H1 (cell line): ENCODE measurements at regions not wholly inside any gene's neighbourhood (a gene's known extent, or its start where the extent isn't known, plus 50 kb on each side); places are given as distances from the start of the nearest gene placed in this dataset.

Source experiments
- CTCF ChIA-PET: fragments of 300-600 bp; sonication (Branson Sonifier 250); formaldehyde crosslinking; loops from one replicate; lab custom pipeline; 2021; ENCODE audit not compliant: partially characterized antibody; lab: Charles Lee
- POLR2A ChIA-PET: fragments of 300-600 bp; sonication (Branson Sonifier 250); formaldehyde crosslinking; loops from one replicate; lab custom pipeline; 2021; ENCODE audit warnings: inconsistent platforms; ENCODE audit not compliant: partially characterized antibody; lab: Charles Lee
- DNase-seq, 2 experiments: peaks; one replicate each; pipeline versions ENCODE4 v3.0.0 to v3.0.0-alpha.2; 2010 to 2022; ENCODE audit warnings: low spot score in 2 of 2, low read depth in 1 of 2, mixed read lengths in 1 of 2
- FAIRE-seq: peaks from 2 replicates; lab custom pipeline; 2011; peaks lifted over from hg19 to GRCh38; lab: Jason Lieb, UNC
- H2AFZ ChIP-seq: 2 replicates; pipeline ENCODE4 v1.8.1; 2012; ENCODE audit warnings: low read length, inconsistent platforms
- H2AK5ac ChIP-seq: 2 replicates; pipeline ENCODE4 v1.6.1; 2013; ENCODE audit warnings: low read depth, low read length
- H2BK120ac ChIP-seq: replicated peaks from 2 replicates; pipeline ENCODE3; 2013; ENCODE audit warnings: low read depth, low read length, inconsistent platforms
- H2BK12ac ChIP-seq: 2 replicates; pipeline ENCODE4 v1.6.1; 2013; ENCODE audit warnings: low read depth, low read length
- H2BK15ac ChIP-seq: 2 replicates; pipeline ENCODE4 v1.6.1; 2013; ENCODE audit warnings: low read length
- H2BK20ac ChIP-seq: 2 replicates; pipeline ENCODE4 v1.6.1; 2013; ENCODE audit warnings: low read length
- H2BK5ac ChIP-seq: 2 replicates; pipeline ENCODE4 v1.6.1; 2013; ENCODE audit warnings: low read depth, low read length
- H3K14ac ChIP-seq: 2 replicates; pipeline ENCODE4 v1.6.1; 2013; ENCODE audit warnings: inconsistent platforms; ENCODE audit not compliant: insufficient read length
- H3K18ac ChIP-seq: 2 replicates; pipeline ENCODE4 v1.6.1; 2013; ENCODE audit warnings: low read length; ENCODE audit errors: extremely low read depth
- H3K23ac ChIP-seq: 2 replicates; pipeline ENCODE4 v1.6.1; 2013; ENCODE audit warnings: inconsistent platforms; ENCODE audit not compliant: insufficient read length
- H3K23me2 ChIP-seq: 2 replicates; pipeline ENCODE4 v1.6.1; 2013; ENCODE audit warnings: low read depth, low read length
- H3K27ac ChIP-seq: 2 replicates; pipeline ENCODE4 v1.6.1; 2011; ENCODE audit warnings: low read depth, low read length, inconsistent platforms
- H3K27me3 ChIP-seq, 4 experiments: replicated peaks in 1 of 4; 1 replicate in 1 of 4; 2 replicates in 3 of 4; pipeline versions ENCODE4 v1.6.1 to v1.8.1; 2011 to 2013; ENCODE audit warnings: low read length in 3 of 4, mild to moderate bottlenecking in 3 of 4, inconsistent platforms in 2 of 4, mixed read lengths in 2 of 4, moderate library complexity in 1 of 4; ENCODE audit not compliant: control insufficient read depth in 3 of 4, insufficient read depth in 3 of 4; ENCODE audit errors: extremely low read depth in 1 of 4
- H3K36me3 ChIP-seq, 4 experiments: 2 replicates each; pipeline versions ENCODE4 v1.6.1 to v1.8.1; 2011 to 2013; ENCODE audit warnings: mild to moderate bottlenecking in 4 of 4, low read length in 3 of 4, moderate library complexity in 2 of 4, control low read depth in 1 of 4, inconsistent platforms in 1 of 4; ENCODE audit not compliant: insufficient read depth in 4 of 4, control insufficient read depth in 2 of 4
- H3K4ac ChIP-seq: replicated peaks from 2 replicates; pipeline ENCODE3; 2013; ENCODE audit warnings: low read length, low read depth, mixed read lengths, inconsistent platforms; ENCODE audit not compliant: insufficient read length
- H3K4me1 ChIP-seq, 4 experiments: replicated peaks in 1 of 4; 1 replicate in 1 of 4; 2 replicates in 3 of 4; pipeline versions ENCODE4 v1.6.1 to v1.8.1; 2011 to 2013; ENCODE audit warnings: low read length in 3 of 4, inconsistent platforms in 2 of 4, mixed read lengths in 1 of 4; ENCODE audit not compliant: insufficient read depth in 4 of 4, control insufficient read depth in 3 of 4
- H3K4me2 ChIP-seq, 2 experiments: 2 replicates each; pipeline versions ENCODE4 v1.6.1 to v1.8.1; 2011 to 2013; ENCODE audit warnings: low read depth in 2 of 2, low read length in 2 of 2, control low read depth in 1 of 2, inconsistent platforms in 1 of 2, mild to moderate bottlenecking in 1 of 2; ENCODE audit not compliant: insufficient read depth in 1 of 2
- H3K4me3 ChIP-seq, 4 experiments: fragments of 200-600, 300-600 bp in 1 of 4; sonication (generic), shearing (Covaris generic), sonication (Bioruptor Twin) in 1 of 4; 2 replicates each; pipeline versions ENCODE4 v1.5.1 to v1.8.1; 2011 to 2016; ENCODE audit warnings: low read length in 4 of 4, low read depth in 3 of 4, control low read depth in 2 of 4, inconsistent platforms in 2 of 4, mild to moderate bottlenecking in 2 of 4, mixed read lengths in 1 of 4, moderate library complexity in 1 of 4; ENCODE audit not compliant: insufficient read depth in 2 of 4; ENCODE audit errors: extremely low read depth in 1 of 4
- H3K56ac ChIP-seq: replicated peaks from 2 replicates; pipeline ENCODE3; 2013; ENCODE audit warnings: low read depth, mild to moderate bottlenecking, mixed read lengths, low read length, inconsistent platforms; ENCODE audit not compliant: insufficient read length
- H3K79me1 ChIP-seq: 2 replicates; pipeline ENCODE4 v1.6.1; 2013; ENCODE audit warnings: low read depth, low read length, control low read depth
- H3K79me2 ChIP-seq, 2 experiments: 2 replicates each; pipeline versions ENCODE4 v1.6.1 to v1.8.1; 2012 to 2013; ENCODE audit warnings: low read length in 2 of 2, mild to moderate bottlenecking in 2 of 2, inconsistent platforms in 1 of 2; ENCODE audit not compliant: insufficient read depth in 2 of 2, control insufficient read depth in 1 of 2
- H3K9ac ChIP-seq, 4 experiments: replicated peaks in 1 of 4; 1 replicate in 1 of 4; 2 replicates in 3 of 4; pipeline versions ENCODE4 v1.6.1 to v1.8.1; 2011 to 2013; ENCODE audit warnings: low read depth in 3 of 4, low read length in 3 of 4, control low read depth in 2 of 4, mild to moderate bottlenecking in 2 of 4, moderate library complexity in 2 of 4, inconsistent platforms in 1 of 4; ENCODE audit errors: extremely low read depth in 1 of 4
- H3K9me3 ChIP-seq, 2 experiments: 2 replicates each; pipeline versions ENCODE4 v1.6.1 to v1.8.1; 2012 to 2013; ENCODE audit warnings: mild to moderate bottlenecking in 2 of 2, moderate library complexity in 2 of 2, control low read depth in 1 of 2, inconsistent platforms in 1 of 2, low read depth in 1 of 2, low read length in 1 of 2, mixed read lengths in 1 of 2; ENCODE audit not compliant: insufficient read depth in 2 of 2
- H4K20me1 ChIP-seq, 2 experiments: replicated peaks in 1 of 2; 2 replicates each; pipeline versions ENCODE3 to v1.8.1; 2011 to 2013; ENCODE audit warnings: inconsistent platforms in 2 of 2, low read length in 2 of 2, mild to moderate bottlenecking in 1 of 2; ENCODE audit not compliant: insufficient read depth in 2 of 2, control insufficient read depth in 1 of 2
- H4K5ac ChIP-seq: 2 replicates; pipeline ENCODE4 v1.6.1; 2013; ENCODE audit warnings: low read length, low read depth, mixed read lengths, inconsistent platforms; ENCODE audit not compliant: insufficient read length
- H4K8ac ChIP-seq: 2 replicates; pipeline ENCODE4 v1.8.0; 2013; ENCODE audit warnings: mild to moderate bottlenecking, moderate library complexity, low read length, inconsistent platforms; ENCODE audit not compliant: insufficient read depth; ENCODE audit errors: extremely low read depth
- H4K91ac ChIP-seq: replicated peaks from 2 replicates; pipeline ENCODE3; 2013; ENCODE audit warnings: low read length, mixed read lengths, inconsistent platforms; ENCODE audit not compliant: insufficient read length
- CEBPB ChIP-seq: IDR thresholded peaks from 2 replicates; pipeline ENCODE4 v1.6.1; 2012; ENCODE audit warnings: low read depth, low read length
- SIRT6 ChIP-seq: IDR thresholded peaks from one replicate; pipeline ENCODE4 v1.7.1; 2012; ENCODE audit warnings: low read length, inconsistent platforms
- YY1 ChIP-seq: IDR thresholded peaks from 2 replicates; pipeline ENCODE4 v1.6.1; 2011; ENCODE audit warnings: low read depth, mild to moderate bottlenecking, low read length
- WGBS, 2 experiments: shearing (Covaris generic) in 1 of 2; methylation state at CpG; one replicate each; pipeline versions ENCODE4 v1.1.6 to v1.1.7; 2013 to 2015; ENCODE audit warnings: low lambda C conversion rate in 2 of 2, mixed read lengths in 2 of 2, inconsistent platforms in 1 of 2, low coverage in 1 of 2, missing lambda C conversion rate in 1 of 2; ENCODE audit not compliant: insufficient replicate concordance in 2 of 2, insufficient coverage in 1 of 2, insufficient read length in 1 of 2; ENCODE audit errors: extremely low coverage in 1 of 2, missing lambda C conversion rate in 1 of 2; 5-methylcytosine and 5-hydroxymethylcytosine counted together

DNA sequence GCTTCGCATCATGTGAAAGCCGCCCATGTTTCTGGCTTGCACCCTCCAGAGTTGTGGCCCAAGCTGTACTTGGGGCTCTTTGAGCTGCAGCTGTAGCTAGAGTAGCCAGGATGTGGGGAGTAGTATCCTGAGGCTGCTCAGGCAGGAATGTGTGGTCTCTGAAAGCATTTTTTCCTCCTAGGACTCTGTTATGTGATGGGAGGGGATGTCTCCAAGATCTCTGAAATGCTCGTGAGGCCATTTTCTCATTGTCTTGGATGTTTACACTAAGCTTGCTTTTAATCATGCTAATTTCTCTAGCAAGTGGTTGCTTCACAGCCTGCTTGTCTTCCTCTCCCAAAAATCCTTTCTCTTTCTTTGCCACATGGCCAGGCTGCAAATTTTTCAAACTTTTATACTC is 687.6 kb downstream of the DCDC2C start:
- Histone ChIP-seq H3K4me3 (no peak overlapping the region), H2BK20ac (no peak overlapping the region), H3K9ac (no peak overlapping the region), H2BK5ac (peak overlapping the region; percentile 66; the same call in 1 of the 2 replicates), H3K4me2 (no peak overlapping the region), H3K23ac (no peak overlapping the region), H2AFZ (peak overlapping the region; percentile 35; the same call in 1 of the 2 replicates)
- FAIRE-seq: peak; percentile 57
- CTCF ChIA-PET: interaction anchor here (0.7 to 1.4 kb wide), 2 partner anchors 8 to 14 kb away, joined by 5 to 6 read pairs; no protein-coding TSS in a partner anchor
- DNase-seq: no peak
- TF ChIP-seq CEBPB: peak; percentile 49; the same call in 1 of the 2 replicates
- 0 out of 2 replicates have a peak, but pooled peaks have one; percentile 33 for TF ChIP-seq YY1
- no peak for TF ChIP-seq SIRT6
- TF ChIP-seq, all 59 proteins: peak for 2
- Histone ChIP-seq H3K14ac (no peak overlapping the region), H3K9me3 (peaks cover 9 to 19% of the 10 kb centered on the region in 2 experiments), H3K36me3 (peaks cover 0 to 7% (median 3%) of the 10 kb centered on the region in 4 experiments; a peak in 2 of 8 replicates), H3K27ac (no peak overlapping the region), H2AK5ac (no peak overlapping the region), H3K4ac (no peak overlapping the region), H2BK15ac (no peak overlapping the region), H3K56ac (no peak overlapping the region), H3K4me1 (no peaks in the 10 kb centered on the region), H2BK120ac (no peak overlapping the region), H2BK12ac (no peak overlapping the region), H3K79me2 (no peaks in the 10 kb centered on the region), H4K20me1 (no peaks in the 10 kb centered on the region), H4K5ac (no peak overlapping the region), H3K79me1 (no peaks in the 10 kb centered on the region), H4K91ac (no peak overlapping the region), H3K18ac (no peak overlapping the region), H3K23me2 (no peaks in the 10 kb centered on the region), H3K27me3 (no peaks in the 10 kb centered on the region), H4K8ac (no peak overlapping the region)
- 80% methylated on average over 3 of the region's 3 CpGs; no CpG with 5 or more reads in 1 of the 2 experiments for WGBS, 2 experiments
- POLR2A ChIA-PET: no interaction called here
